Esophagus muscularis mucosa (tissue), 4 donors: ENCODE measurements at regions not wholly inside any gene's neighbourhood (a gene's known extent, or its start where the extent isn't known, plus 50 kb on each side); places are given as distances from the start of the nearest gene placed in this dataset.

Source experiments
- EP300 ChIP-seq: sonication (generic); formaldehyde crosslinking; IDR thresholded peaks from one replicate; pipeline ENCODE4 v1.6.1; 2017; ENCODE audit warnings: antibody characterized with exemption
- POLR2A ChIP-seq: fragments of 450-650 bp; IDR thresholded peaks from one replicate; pipeline ENCODE4 v1.6.1; 2017; ENCODE audit warnings: antibody characterized with exemption, moderate library complexity, mild to moderate bottlenecking, low read depth
- TF ChIP-seq, protein P1 (sequence below), 3 experiments: fragments of 200-600 bp in 2 of 3; fragments of 450-650 bp in 1 of 3; sonication (generic) in 2 of 3; IDR thresholded peaks; one replicate each; pipeline ENCODE4 v1.5.1; 2017 to 2019; ENCODE audit warnings: antibody characterized with exemption in 3 of 3, mild to moderate bottlenecking in 2 of 3, moderate library complexity in 1 of 3

- no peak for TF ChIP-seq POLR2A
- TF ChIP-seq, protein P1, sequence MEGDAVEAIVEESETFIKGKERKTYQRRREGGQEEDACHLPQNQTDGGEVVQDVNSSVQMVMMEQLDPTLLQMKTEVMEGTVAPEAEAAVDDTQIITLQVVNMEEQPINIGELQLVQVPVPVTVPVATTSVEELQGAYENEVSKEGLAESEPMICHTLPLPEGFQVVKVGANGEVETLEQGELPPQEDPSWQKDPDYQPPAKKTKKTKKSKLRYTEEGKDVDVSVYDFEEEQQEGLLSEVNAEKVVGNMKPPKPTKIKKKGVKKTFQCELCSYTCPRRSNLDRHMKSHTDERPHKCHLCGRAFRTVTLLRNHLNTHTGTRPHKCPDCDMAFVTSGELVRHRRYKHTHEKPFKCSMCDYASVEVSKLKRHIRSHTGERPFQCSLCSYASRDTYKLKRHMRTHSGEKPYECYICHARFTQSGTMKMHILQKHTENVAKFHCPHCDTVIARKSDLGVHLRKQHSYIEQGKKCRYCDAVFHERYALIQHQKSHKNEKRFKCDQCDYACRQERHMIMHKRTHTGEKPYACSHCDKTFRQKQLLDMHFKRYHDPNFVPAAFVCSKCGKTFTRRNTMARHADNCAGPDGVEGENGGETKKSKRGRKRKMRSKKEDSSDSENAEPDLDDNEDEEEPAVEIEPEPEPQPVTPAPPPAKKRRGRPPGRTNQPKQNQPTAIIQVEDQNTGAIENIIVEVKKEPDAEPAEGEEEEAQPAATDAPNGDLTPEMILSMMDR (IDR thresholded peaks at IDR 0.05): no peak
- TF ChIP-seq EP300: no peak
These were observed 332.3 kb upstream of the PRKCQ start for GRCh38 chr10:6912424-6912823.
